ENCODE measurements at regions not wholly inside any gene's neighbourhood (a gene's known extent, or its start where the extent isn't known, plus 50 kb on each side); places are given as distances from the start of the nearest gene placed in this dataset.

DNA sequence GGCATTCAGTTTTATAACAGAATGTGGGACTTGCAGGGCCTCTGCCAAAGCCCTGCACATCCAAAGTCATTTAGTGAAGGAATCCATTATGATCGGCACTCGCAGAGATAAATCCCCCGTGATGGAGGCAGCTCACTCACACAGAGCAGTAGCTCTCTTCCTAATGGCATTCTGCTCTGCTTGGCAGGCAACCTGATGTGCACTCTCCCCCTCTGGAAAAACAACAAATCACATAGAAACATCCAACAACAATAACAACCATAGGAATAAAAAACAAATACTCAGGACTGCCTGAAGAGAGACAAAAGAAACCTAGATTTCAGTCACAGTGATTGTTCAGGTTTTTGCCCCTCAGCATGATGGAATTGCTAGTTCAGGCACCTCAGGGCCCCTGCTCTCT, 59.7 kb downstream of the NAA11 start:
- intact Hi-C loops (cut with micrococcal nuclease; ENCODE audit: unreplicated experiment) (no loop called here), in situ Hi-C loops (cut with HindIII; ENCODE audit: low pct_unique_long_range_greater_than_20kb, low sequenced_read_pairs) (no loop called here)
- Histone ChIP-seq H3K9me3 (ENCODE audit: control insufficient read depth, insufficient read depth, low read depth, low read length) (no peaks in the 10 kb centered on the region), H3K36me3 (ENCODE audit: control insufficient read depth, insufficient read depth, low read length) (no peaks in the 10 kb centered on the region), H3K4me3 (ENCODE audit: low read depth in 2 of 2, low read length in 2 of 2) (no peak overlapping the region), H3K27ac (ENCODE audit: low read length) (no peak overlapping the region), H3K4me1 (ENCODE audit: control insufficient read depth, insufficient read depth, low read length) (no peaks in the 10 kb centered on the region), H3K27me3 (ENCODE audit: control insufficient read depth, insufficient read depth, low read length) (no peaks in the 10 kb centered on the region)
- no peak for DNase-seq (ENCODE audit: low read depth, low spot score)
- TF ChIP-seq CTCF (IDR thresholded peaks at IDR 0.05) (no peak), TCF7L2 (IDR thresholded peaks at IDR 0.05; ENCODE audit: low read depth, low read length) (no peak), POLR2AphosphoS5 (IDR thresholded peaks at IDR 0.05; ENCODE audit: low read depth, low read length) (no peak), SIN3A (IDR thresholded peaks at IDR 0.05; ENCODE audit: borderline replicate concordance, insufficient read depth, low read depth, low read length) (no peak)
- TF ChIP-seq, protein P1, sequence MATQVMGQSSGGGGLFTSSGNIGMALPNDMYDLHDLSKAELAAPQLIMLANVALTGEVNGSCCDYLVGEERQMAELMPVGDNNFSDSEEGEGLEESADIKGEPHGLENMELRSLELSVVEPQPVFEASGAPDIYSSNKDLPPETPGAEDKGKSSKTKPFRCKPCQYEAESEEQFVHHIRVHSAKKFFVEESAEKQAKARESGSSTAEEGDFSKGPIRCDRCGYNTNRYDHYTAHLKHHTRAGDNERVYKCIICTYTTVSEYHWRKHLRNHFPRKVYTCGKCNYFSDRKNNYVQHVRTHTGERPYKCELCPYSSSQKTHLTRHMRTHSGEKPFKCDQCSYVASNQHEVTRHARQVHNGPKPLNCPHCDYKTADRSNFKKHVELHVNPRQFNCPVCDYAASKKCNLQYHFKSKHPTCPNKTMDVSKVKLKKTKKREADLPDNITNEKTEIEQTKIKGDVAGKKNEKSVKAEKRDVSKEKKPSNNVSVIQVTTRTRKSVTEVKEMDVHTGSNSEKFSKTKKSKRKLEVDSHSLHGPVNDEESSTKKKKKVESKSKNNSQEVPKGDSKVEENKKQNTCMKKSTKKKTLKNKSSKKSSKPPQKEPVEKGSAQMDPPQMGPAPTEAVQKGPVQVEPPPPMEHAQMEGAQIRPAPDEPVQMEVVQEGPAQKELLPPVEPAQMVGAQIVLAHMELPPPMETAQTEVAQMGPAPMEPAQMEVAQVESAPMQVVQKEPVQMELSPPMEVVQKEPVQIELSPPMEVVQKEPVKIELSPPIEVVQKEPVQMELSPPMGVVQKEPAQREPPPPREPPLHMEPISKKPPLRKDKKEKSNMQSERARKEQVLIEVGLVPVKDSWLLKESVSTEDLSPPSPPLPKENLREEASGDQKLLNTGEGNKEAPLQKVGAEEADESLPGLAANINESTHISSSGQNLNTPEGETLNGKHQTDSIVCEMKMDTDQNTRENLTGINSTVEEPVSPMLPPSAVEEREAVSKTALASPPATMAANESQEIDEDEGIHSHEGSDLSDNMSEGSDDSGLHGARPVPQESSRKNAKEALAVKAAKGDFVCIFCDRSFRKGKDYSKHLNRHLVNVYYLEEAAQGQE (IDR thresholded peaks at IDR 0.05; ENCODE audit: insufficient read depth in 1 of 2, low read depth in 2 of 2, low read length in 1 of 2): no peak
- no peak for ATAC-seq
- ChIA-PET POLR2A (no interaction called here), CTCF (no interaction called here)
- no TSS peak for BruUV-seq (replicated peaks)

- H3K4me3 ChIP-seq (ENCODE audit: low read depth in 2 of 2, low read length in 2 of 2): no peak overlapping the region
- TF ChIP-seq POLR2AphosphoS5 (IDR thresholded peaks at IDR 0.05; ENCODE audit: low read depth, low read length) (no peak), TCF7L2 (IDR thresholded peaks at IDR 0.05; ENCODE audit: low read depth, low read length) (no peak), SIN3A (IDR thresholded peaks at IDR 0.05; ENCODE audit: borderline replicate concordance, insufficient read depth, low read depth, low read length) (no peak), CTCF (IDR thresholded peaks at IDR 0.05) (no peak)
- TF ChIP-seq, protein P1 (IDR thresholded peaks at IDR 0.05; ENCODE audit: insufficient read depth in 1 of 2, low read depth in 2 of 2, low read length in 1 of 2): no peak
- H3K9me3 ChIP-seq (ENCODE audit: control insufficient read depth, insufficient read depth, low read depth, low read length): no peaks in the 10 kb centered on the region
- ChIA-PET CTCF (no interaction called here), POLR2A (no interaction called here)
- ATAC-seq: no peak
- in situ Hi-C loops (cut with HindIII; ENCODE audit: low pct_unique_long_range_greater_than_20kb, low sequenced_read_pairs) (no loop called here), intact Hi-C loops (cut with micrococcal nuclease; ENCODE audit: unreplicated experiment) (no loop called here)
- no peak for DNase-seq (ENCODE audit: low read depth, low spot score)
- no TSS peak for BruUV-seq (replicated peaks)
- H3K27ac ChIP-seq (ENCODE audit: low read length): no peak overlapping the region
- H3K36me3 ChIP-seq (ENCODE audit: control insufficient read depth, insufficient read depth, low read length): no peaks in the 10 kb centered on the region
- H3K4me1 ChIP-seq (ENCODE audit: control insufficient read depth, insufficient read depth, low read length): no peaks in the 10 kb centered on the region
- H3K27me3 ChIP-seq (ENCODE audit: control insufficient read depth, insufficient read depth, low read length): no peaks in the 10 kb centered on the region
Measured at GRCh38 chr4:79259242-79259641, 66.6 kb downstream of the NAA11 start.

All from Panc1 (cell line).